GM21360 (cell line): ENCODE measurements at regions not wholly inside any gene's neighbourhood (a gene's known extent, or its start where the extent isn't known, plus 50 kb on each side); places are given as distances from the start of the nearest gene placed in this dataset.

ENCODE experiments used
- ATAC-seq: cut with Tn5 transposase; IDR thresholded peaks from one replicate; pipeline ENCODE4 v1.9.1; 2021; ENCODE audit warnings: mild to moderate bottlenecking, moderate library complexity; ENCODE audit not compliant: unreplicated experiment

- ATAC-seq, result no peak
These were observed 87.7 kb upstream of the AKIP1 start for GRCh38 chr11:8823174-8823742.

- ATAC-seq, result no peak
These were observed 84.7 kb upstream of the AKIP1 start for GRCh38 chr11:8826139-8826786.

- ATAC-seq, result no peak
These were observed 84.0 kb upstream of the AKIP1 start for GRCh38 chr11:8826901-8827560.

GRCh38 chr11:8828046-8828445 lies 82.9 kb upstream of the AKIP1 start:
- no peak for ATAC-seq

GRCh38 chr11:8828580-8829361 lies 82.2 kb upstream of the AKIP1 start:
- no peak for ATAC-seq

GRCh38 chr11:8829556-8829955 lies 81.4 kb upstream of the AKIP1 start:
- ATAC-seq, result no peak

GRCh38 chr11:8830641-8831040 lies 80.3 kb upstream of the AKIP1 start:
- no peak for ATAC-seq

GRCh38 chr11:8831861-8832260 lies 79.1 kb upstream of the AKIP1 start:
- no peak for ATAC-seq

- ATAC-seq, result peak; percentile 73
These were observed 78.3 kb upstream of the AKIP1 start for GRCh38 chr11:8832571-8833260.

- no peak for ATAC-seq
These were observed 77.2 kb upstream of the AKIP1 start for GRCh38 chr11:8833568-8834315.

GRCh38 chr11:8834379-8834778 lies 76.6 kb upstream of the AKIP1 start:
- no peak for ATAC-seq

- no peak for ATAC-seq
These were observed 72.7 kb upstream of the AKIP1 start for GRCh38 chr11:8838248-8838647.

GRCh38 chr11:8839306-8839956 lies 71.6 kb upstream of the AKIP1 start:
- ATAC-seq, result no peak

GRCh38 chr11:8839957-8840945 lies 70.7 kb upstream of the AKIP1 start:
- ATAC-seq, result no peak

GRCh38 chr11:8841899-8842298 lies 69.1 kb upstream of the AKIP1 start:
- ATAC-seq, result no peak

- no peak for ATAC-seq
These were observed 52.2 kb upstream of the AKIP1 start for GRCh38 chr11:8858808-8859207.
